ENCODE measurements at regions not wholly inside any gene's neighbourhood (a gene's known extent, or its start where the extent isn't known, plus 50 kb on each side); places are given as distances from the start of the nearest gene placed in this dataset.

- H3K27ac ChIP-seq: peak overlapping the region; percentile 84
- H3K27me3 ChIP-seq (ENCODE audit: insufficient read depth in 3 of 3, low read length in 2 of 3): no peaks in the 10 kb centered on the region
- peaks cover 50% of the 10 kb centered on the region for H3K4me1 ChIP-seq
- WGBS, 3 donors: 9 to 15% (median 10%) methylated on average over 9 of the region's 9 CpGs
- no peaks in the 10 kb centered on the region for H3K9me3 ChIP-seq
- intact Hi-C loops (cut with DNase I): loop anchor here in 1 of 2 donors (5.0 to 10.0 kb wide), 3 partner anchors 108 to 225 kb away; partner anchors contain the start of gene PDZRN3
- no peaks in the 10 kb centered on the region for H3K36me3 ChIP-seq (ENCODE audit: insufficient read depth in 1 of 2, low read depth in 1 of 2)
- peak; percentile 72 to 94 for DNase-seq
- peak; percentile 96 to 97 (median 96) for ATAC-seq
- TF ChIP-seq, protein P1, sequence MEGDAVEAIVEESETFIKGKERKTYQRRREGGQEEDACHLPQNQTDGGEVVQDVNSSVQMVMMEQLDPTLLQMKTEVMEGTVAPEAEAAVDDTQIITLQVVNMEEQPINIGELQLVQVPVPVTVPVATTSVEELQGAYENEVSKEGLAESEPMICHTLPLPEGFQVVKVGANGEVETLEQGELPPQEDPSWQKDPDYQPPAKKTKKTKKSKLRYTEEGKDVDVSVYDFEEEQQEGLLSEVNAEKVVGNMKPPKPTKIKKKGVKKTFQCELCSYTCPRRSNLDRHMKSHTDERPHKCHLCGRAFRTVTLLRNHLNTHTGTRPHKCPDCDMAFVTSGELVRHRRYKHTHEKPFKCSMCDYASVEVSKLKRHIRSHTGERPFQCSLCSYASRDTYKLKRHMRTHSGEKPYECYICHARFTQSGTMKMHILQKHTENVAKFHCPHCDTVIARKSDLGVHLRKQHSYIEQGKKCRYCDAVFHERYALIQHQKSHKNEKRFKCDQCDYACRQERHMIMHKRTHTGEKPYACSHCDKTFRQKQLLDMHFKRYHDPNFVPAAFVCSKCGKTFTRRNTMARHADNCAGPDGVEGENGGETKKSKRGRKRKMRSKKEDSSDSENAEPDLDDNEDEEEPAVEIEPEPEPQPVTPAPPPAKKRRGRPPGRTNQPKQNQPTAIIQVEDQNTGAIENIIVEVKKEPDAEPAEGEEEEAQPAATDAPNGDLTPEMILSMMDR (IDR thresholded peaks at IDR 0.05): no peak
- no peak overlapping the region for H3K4me3 ChIP-seq
Observed at GRCh38 chr3:73729969-73730440, 105.3 kb upstream of the PDZRN3 start.

- Histone ChIP-seq H3K36me3 (ENCODE audit: insufficient read depth in 1 of 2, low read depth in 1 of 2) (no peaks in the 10 kb centered on the region), H3K4me3 (no peak overlapping the region), H3K9me3 (no peaks in the 10 kb centered on the region), H3K27me3 (ENCODE audit: insufficient read depth in 3 of 3, low read length in 2 of 3) (no peaks in the 10 kb centered on the region), H3K27ac (peak overlapping the region; percentile 60), H3K4me1 (peaks cover 36% of the 10 kb centered on the region)
- TF ChIP-seq, protein P1 (IDR thresholded peaks at IDR 0.05): no peak
- 62 to 75% (median 67%) methylated on average over 2 of the region's 2 CpGs for WGBS, 3 donors
- intact Hi-C loops (cut with DNase I): loop anchor here in 1 of 2 donors (5.0 to 10.0 kb wide), 2 partner anchors 106 to 223 kb away; partner anchors contain the start of gene PDZRN3
- DNase-seq: no peak
- ATAC-seq: no peak
Observed at GRCh38 chr3:73727854-73728253, 103.1 kb upstream of the PDZRN3 start.

DNA sequence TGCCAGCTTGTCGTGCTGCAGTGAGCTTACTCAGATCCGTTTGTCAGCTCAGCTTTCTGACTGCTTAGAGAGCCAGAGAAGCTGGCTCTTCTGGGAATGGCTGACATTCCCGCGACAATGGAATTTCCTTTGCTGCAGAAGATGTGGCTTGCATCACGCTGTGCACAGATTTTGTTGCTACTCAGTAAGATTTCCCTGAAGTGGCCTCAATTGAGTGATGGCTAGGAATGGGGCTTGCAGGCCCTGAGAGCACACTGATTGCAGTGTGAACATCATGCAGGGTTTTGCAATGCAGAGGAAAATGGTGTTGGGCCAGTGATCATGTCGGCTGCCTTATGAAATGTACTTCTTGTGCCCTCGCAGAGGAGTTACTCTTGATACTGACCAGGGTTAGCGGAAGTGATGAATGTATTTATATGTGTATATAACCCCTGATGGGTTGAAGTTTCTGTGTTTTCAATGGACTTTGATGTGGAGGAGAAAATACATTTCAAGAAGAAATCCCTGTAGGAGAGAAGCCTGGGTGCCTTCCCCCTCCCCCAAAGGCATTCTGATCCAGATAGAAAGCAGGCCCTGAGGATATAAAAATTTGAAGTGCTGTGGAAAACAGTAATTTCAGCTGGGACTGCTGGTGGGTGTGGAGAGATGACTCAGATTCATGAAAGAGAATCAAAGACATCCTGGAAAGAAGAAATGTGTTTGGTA, 102.5 kb upstream of the PDZRN3 start:
- Histone ChIP-seq H3K9me3 (no peaks in the 10 kb centered on the region), H3K4me3 (no peak overlapping the region), H3K27me3 (ENCODE audit: insufficient read depth in 3 of 3, low read length in 2 of 3) (no peaks in the 10 kb centered on the region), H3K36me3 (ENCODE audit: insufficient read depth in 1 of 2, low read depth in 1 of 2) (no peaks in the 10 kb centered on the region), H3K4me1 (peaks cover 36% of the 10 kb centered on the region), H3K27ac (peak overlapping the region; percentile 60)
- TF ChIP-seq, protein P1 (IDR thresholded peaks at IDR 0.05): no peak
- peak; percentile 46 to 50 for DNase-seq
- intact Hi-C loops (cut with DNase I): loop anchor here in 1 of 2 donors (5.0 to 10.0 kb wide), 2 partner anchors 105 to 222 kb away; partner anchors contain the start of gene PDZRN3
- peak in 3 of 4 donors; percentile 51 to 68 (median 54) for ATAC-seq
- WGBS, 3 donors: 16 to 28% (median 17%) methylated on average over 8 of the region's 8 CpGs

DNA sequence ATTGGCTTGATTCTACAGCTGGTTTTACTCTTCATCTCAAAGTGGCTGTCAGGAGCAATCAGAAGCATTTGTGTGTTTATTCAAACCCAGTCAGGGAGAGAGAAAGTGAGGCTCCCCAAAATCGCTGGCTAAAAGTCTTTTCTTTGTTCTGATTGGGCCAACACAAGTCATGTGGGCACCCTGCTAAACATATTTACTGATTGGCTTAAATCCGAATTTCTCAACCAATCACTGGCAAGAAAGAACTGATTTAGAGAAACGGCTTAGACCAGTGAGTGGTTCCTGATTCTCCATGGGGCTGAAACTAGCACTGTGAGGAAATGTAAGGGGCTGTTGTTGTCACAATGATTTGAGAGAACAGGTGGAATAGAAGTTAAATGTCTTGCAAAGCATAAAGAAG, 98.9 kb upstream of the PDZRN3 start:
- H3K27me3 ChIP-seq (ENCODE audit: insufficient read depth in 3 of 3, low read length in 2 of 3): no peaks in the 10 kb centered on the region
- no peaks in the 10 kb centered on the region for H3K36me3 ChIP-seq (ENCODE audit: insufficient read depth in 1 of 2, low read depth in 1 of 2)
- TF ChIP-seq, protein P1 (IDR thresholded peaks at IDR 0.05): no peak
- DNase-seq: no peak
- no peaks in the 10 kb centered on the region for H3K9me3 ChIP-seq
- intact Hi-C loops (cut with DNase I): loop anchor here in 1 of 2 donors (10.0 kb wide), 1 partner anchor 219 kb away; no protein-coding TSS in a partner anchor
- H3K4me3 ChIP-seq: no peak overlapping the region
- ATAC-seq: no peak
- 69 to 79% (median 69%) methylated on average over 3 of the region's 3 CpGs for WGBS, 3 donors
- no peak overlapping the region for H3K27ac ChIP-seq
- peaks cover 42% of the 10 kb centered on the region for H3K4me1 ChIP-seq

All from psoas muscle (tissue), 7 donors.